ENCODE measurements at regions not wholly inside any gene's neighbourhood (a gene's known extent, or its start where the extent isn't known, plus 50 kb on each side); places are given as distances from the start of the nearest gene placed in this dataset.
A peak's percentile ranks its signal among the peaks of the same experiment; 100 is the strongest.

- Histone ChIP-seq H3K27me3 (no peaks in the 10 kb centered on the region), H3K4me1 (no peaks in the 10 kb centered on the region), H3K4me3 (no peak overlapping the region), H3K27ac (no peak overlapping the region), H3K9me3 (no peaks in the 10 kb centered on the region), H3K36me3 (no peaks in the 10 kb centered on the region)
- no peak for DNase-seq
- WGBS, 2 donors, result 80 to 92% methylated on average over 3 of the region's 3 CpGs
- TF ChIP-seq EP300 (IDR thresholded peaks at IDR 0.05), result no peak
- TF ChIP-seq POLR2A (IDR thresholded peaks at IDR 0.05), result no peak
- TF ChIP-seq CTCF (IDR thresholded peaks at IDR 0.05), result no peak
- no peak for TF ChIP-seq POLR2AphosphoS5 (IDR thresholded peaks at IDR 0.05)
- intact Hi-C loops (cut with DNase I), result no loop called here
Measured at GRCh38 chr9:118946669-118947068, 422.6 kb downstream of the BRINP1 start.

GRCh38 chr9:118954857-118955256 is 414.4 kb downstream of the BRINP1 start:
- 84 to 86% methylated on average over 2 of the region's 2 CpGs for WGBS, 2 donors
- Histone ChIP-seq H3K4me1 (peaks cover 0 to 13% (median 0%) of the 10 kb centered on the region in 4 donors), H3K27ac (no peak overlapping the region), H3K36me3 (no peaks in the 10 kb centered on the region), H3K9me3 (no peaks in the 10 kb centered on the region), H3K27me3 (no peaks in the 10 kb centered on the region), H3K4me3 (no peak overlapping the region)
- DNase-seq, result no peak
- intact Hi-C loops (cut with DNase I), result no loop called here
- TF ChIP-seq CTCF (IDR thresholded peaks at IDR 0.05) (no peak), EP300 (IDR thresholded peaks at IDR 0.05) (no peak), POLR2A (IDR thresholded peaks at IDR 0.05) (no peak), POLR2AphosphoS5 (IDR thresholded peaks at IDR 0.05) (no peak)

- Histone ChIP-seq H3K4me3 (no peak overlapping the region), H3K36me3 (no peaks in the 10 kb centered on the region), H3K9me3 (no peaks in the 10 kb centered on the region), H3K4me1 (peaks cover 0 to 23% (median 10%) of the 10 kb centered on the region in 4 donors), H3K27ac (peak overlapping the region in 3 of 4 donors; percentile 42 to 60 (median 59)), H3K27me3 (no peaks in the 10 kb centered on the region)
- intact Hi-C loops (cut with DNase I), result no loop called here
- WGBS, 2 donors, result 82 to 87% methylated on average over 3 of the region's 3 CpGs
- no peak for DNase-seq
- TF ChIP-seq POLR2A (IDR thresholded peaks at IDR 0.05) (no peak), POLR2AphosphoS5 (IDR thresholded peaks at IDR 0.05) (peak in 3 of 4 donors; percentile 46 to 57 (median 52)), CTCF (IDR thresholded peaks at IDR 0.05) (no peak), EP300 (IDR thresholded peaks at IDR 0.05) (peak in 1 of 4 donors; percentile 31)
Measured at GRCh38 chr9:118957585-118957984, 411.6 kb downstream of the BRINP1 start.

- Histone ChIP-seq H3K4me3 (no peak overlapping the region), H3K36me3 (no peaks in the 10 kb centered on the region), H3K27me3 (no peaks in the 10 kb centered on the region), H3K9me3 (no peaks in the 10 kb centered on the region), H3K4me1 (peaks cover 0 to 27% (median 15%) of the 10 kb centered on the region in 4 donors), H3K27ac (no peak overlapping the region)
- no peak for TF ChIP-seq POLR2AphosphoS5 (IDR thresholded peaks at IDR 0.05)
- no peak for TF ChIP-seq POLR2A (IDR thresholded peaks at IDR 0.05)
- no peak for TF ChIP-seq EP300 (IDR thresholded peaks at IDR 0.05)
- no peak for TF ChIP-seq CTCF (IDR thresholded peaks at IDR 0.05)
- WGBS, 2 donors, result 75 to 82% methylated on average over 5 of the region's 5 CpGs
- no peak for DNase-seq
- intact Hi-C loops (cut with DNase I), result no loop called here
Measured at GRCh38 chr9:118959366-118959765, 409.9 kb downstream of the BRINP1 start.

GRCh38 chr9:118961857-118962256 is 407.4 kb downstream of the BRINP1 start:
- DNase-seq, result no peak
- Histone ChIP-seq H3K36me3 (no peaks in the 10 kb centered on the region), H3K27ac (peak overlapping the region; percentile 27 to 70 (median 53)), H3K4me1 (peaks cover 0 to 27% (median 15%) of the 10 kb centered on the region in 4 donors), H3K4me3 (no peak overlapping the region), H3K9me3 (no peaks in the 10 kb centered on the region), H3K27me3 (no peaks in the 10 kb centered on the region)
- TF ChIP-seq POLR2AphosphoS5 (IDR thresholded peaks at IDR 0.05) (peak in 3 of 4 donors; percentile 38 to 56 (median 48)), EP300 (IDR thresholded peaks at IDR 0.05) (no peak)
- WGBS, 2 donors, result 44 to 58% methylated on average over 1 of the region's 1 CpG
- intact Hi-C loops (cut with DNase I), result loop anchor here (5.0 kb wide), 1 partner anchor 40 kb away; no protein-coding TSS in a partner anchor
